ENCODE measurements at regions not wholly inside any gene's neighbourhood (a gene's known extent, or its start where the extent isn't known, plus 50 kb on each side); places are given as distances from the start of the nearest gene placed in this dataset.

DNA sequence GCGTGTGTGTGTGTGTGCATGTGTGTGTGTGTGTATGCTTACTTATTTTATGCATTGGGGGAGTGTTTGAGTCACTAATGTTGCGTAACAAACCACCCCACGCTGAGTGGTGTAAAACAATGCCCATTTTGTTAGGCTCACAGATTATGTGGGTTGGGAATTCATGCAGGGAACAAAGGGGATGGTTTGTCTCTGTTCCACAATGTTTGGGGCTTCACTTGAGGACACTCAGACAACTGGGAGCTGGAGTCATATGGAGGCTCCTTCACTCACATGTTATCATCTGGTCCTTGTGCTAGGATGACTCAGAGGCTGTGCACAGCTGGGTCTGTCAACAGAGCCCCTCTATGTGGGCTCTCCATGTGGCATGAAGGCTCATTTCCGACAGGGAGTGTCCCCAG, 51.3 kb upstream of the LARGE1 start:
- DNase-seq (ENCODE audit: low read depth), result no peak
- H3K4me3 ChIP-seq (replicated peaks; ENCODE audit: low read depth, low read length), result no peak overlapping the region
- TF ChIP-seq, protein P1, sequence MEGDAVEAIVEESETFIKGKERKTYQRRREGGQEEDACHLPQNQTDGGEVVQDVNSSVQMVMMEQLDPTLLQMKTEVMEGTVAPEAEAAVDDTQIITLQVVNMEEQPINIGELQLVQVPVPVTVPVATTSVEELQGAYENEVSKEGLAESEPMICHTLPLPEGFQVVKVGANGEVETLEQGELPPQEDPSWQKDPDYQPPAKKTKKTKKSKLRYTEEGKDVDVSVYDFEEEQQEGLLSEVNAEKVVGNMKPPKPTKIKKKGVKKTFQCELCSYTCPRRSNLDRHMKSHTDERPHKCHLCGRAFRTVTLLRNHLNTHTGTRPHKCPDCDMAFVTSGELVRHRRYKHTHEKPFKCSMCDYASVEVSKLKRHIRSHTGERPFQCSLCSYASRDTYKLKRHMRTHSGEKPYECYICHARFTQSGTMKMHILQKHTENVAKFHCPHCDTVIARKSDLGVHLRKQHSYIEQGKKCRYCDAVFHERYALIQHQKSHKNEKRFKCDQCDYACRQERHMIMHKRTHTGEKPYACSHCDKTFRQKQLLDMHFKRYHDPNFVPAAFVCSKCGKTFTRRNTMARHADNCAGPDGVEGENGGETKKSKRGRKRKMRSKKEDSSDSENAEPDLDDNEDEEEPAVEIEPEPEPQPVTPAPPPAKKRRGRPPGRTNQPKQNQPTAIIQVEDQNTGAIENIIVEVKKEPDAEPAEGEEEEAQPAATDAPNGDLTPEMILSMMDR (IDR thresholded peaks at IDR 0.05; ENCODE audit: low read length, missing control alignments), result no peak

DNA sequence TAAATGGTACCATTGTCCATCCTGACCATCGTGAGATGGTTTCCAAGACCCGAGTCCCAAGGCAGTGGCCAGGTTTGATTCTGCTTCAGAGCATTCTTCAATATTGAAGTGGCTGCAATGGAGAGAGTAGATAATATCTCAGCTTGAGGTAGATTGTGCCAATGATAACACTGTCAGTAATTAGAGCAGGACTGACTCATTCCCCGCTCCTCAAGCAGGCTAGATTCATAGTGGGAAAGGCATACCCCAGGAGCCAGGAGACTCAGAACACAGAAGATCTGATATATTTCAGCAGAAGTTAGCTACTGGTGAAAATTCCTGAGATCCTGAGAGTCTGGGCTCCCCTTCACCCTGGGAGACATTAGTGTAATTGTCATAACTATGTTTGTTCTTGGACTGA, 55.6 kb upstream of the LARGE1 start:
- H3K4me3 ChIP-seq (replicated peaks; ENCODE audit: low read depth, low read length), result no peak overlapping the region
- no peak for DNase-seq (ENCODE audit: low read depth)
- TF ChIP-seq, protein P1 (IDR thresholded peaks at IDR 0.05; ENCODE audit: low read length, missing control alignments), result no peak

DNA sequence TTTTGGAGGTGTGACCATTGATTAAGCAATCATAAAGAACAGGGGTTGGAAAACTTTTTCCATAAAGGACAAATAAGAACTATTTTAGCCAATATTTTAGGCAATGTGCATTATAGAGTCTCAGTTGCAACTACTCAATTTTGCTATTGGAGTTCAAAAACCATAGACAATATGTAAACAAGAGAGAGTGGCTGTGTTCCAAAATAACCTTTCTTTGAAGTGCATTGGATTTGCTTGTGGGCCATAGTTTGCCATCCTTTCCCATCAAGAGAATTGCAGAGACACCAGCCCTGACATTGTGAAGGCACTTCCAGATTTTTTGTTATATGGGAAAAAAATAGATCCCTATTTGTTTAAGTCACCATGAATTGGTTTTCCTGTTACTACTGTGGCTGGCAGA, 63.3 kb upstream of the LARGE1 start:
- TF ChIP-seq, protein P1 (IDR thresholded peaks at IDR 0.05; ENCODE audit: low read length, missing control alignments), result no peak
- no peak for DNase-seq (ENCODE audit: low read depth)
- H3K4me3 ChIP-seq (replicated peaks; ENCODE audit: low read depth, low read length), result no peak overlapping the region

DNA sequence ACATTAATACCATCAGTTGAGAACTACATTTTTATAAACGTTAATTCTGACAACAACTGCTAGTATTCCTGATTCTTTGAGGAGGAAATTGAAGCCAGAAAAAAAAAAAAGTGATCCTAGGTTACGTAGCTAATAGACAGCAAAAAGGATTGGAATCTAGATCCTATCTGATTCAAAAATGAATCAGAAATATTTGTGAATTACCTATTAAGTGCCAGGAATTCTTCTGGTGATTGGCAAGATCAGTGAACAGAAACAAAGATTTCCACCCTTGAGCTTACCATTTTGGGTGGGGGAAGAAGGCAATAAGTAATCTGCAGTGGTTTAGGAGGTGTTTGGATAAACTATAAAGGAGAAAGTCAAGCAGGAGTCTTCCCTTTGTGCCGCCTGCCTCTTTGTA, 63.9 kb upstream of the LARGE1 start:
- TF ChIP-seq, protein P1 (IDR thresholded peaks at IDR 0.05; ENCODE audit: low read length, missing control alignments), result no peak
- no peak for DNase-seq (ENCODE audit: low read depth)
- H3K4me3 ChIP-seq (replicated peaks; ENCODE audit: low read depth, low read length), result no peak overlapping the region

DNA sequence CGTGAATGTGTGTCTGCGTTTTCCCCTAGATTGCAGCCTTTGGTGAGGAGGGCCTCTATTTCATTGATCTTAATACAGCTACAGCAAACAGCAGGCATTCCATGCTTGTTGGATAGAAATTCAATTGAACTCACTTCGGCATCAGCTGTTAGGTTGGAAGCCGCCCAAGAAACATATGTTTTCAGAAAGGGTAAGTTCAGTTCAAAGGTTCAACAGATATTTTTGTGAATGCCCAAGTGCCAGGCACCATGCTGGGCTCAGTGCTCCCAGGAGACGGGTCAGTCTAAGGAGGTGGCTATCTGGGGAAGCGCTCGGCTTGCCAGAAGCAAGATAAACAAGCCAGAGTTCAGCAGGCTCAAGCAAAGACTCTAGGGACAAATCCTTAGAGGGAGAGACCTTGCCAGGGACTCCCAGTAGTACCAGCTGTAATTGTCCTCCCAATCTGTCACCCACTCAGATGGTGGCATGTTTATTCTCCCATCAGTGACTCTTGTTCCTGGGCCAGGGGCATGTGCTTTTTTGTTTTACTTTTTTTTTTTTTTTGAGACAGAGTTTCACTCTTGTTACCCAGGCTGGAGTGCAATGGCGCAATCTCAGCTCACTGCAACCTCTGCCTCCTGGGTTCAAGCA, 64.5 kb upstream of the LARGE1 start:
- H3K4me3 ChIP-seq (replicated peaks; ENCODE audit: low read depth, low read length), result no peak overlapping the region
- TF ChIP-seq, protein P1 (IDR thresholded peaks at IDR 0.05; ENCODE audit: low read length, missing control alignments), result no peak
- no peak for DNase-seq (ENCODE audit: low read depth)

DNA sequence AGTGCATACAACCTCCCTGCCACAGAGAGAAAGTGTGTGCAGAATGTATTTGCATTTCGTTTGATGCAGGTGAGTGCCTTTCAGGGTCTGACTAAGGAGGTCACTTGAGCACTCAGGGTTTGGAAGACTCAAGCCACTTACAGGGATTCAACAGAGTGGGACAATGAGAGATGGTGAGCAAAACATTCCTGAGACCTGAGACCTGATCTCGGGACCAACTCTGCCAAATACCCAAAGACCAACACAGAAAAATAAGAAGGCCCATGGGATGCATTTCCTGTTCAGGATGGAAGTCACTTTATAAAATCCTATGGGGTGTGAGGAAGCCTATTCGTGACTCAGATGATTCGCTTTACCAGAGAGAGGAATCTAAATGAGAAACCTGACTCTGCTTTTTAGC, 65.2 kb upstream of the LARGE1 start:
- no peak overlapping the region for H3K4me3 ChIP-seq (replicated peaks; ENCODE audit: low read depth, low read length)
- no peak for DNase-seq (ENCODE audit: low read depth)
- TF ChIP-seq, protein P1 (IDR thresholded peaks at IDR 0.05; ENCODE audit: low read length, missing control alignments), result no peak

DNA sequence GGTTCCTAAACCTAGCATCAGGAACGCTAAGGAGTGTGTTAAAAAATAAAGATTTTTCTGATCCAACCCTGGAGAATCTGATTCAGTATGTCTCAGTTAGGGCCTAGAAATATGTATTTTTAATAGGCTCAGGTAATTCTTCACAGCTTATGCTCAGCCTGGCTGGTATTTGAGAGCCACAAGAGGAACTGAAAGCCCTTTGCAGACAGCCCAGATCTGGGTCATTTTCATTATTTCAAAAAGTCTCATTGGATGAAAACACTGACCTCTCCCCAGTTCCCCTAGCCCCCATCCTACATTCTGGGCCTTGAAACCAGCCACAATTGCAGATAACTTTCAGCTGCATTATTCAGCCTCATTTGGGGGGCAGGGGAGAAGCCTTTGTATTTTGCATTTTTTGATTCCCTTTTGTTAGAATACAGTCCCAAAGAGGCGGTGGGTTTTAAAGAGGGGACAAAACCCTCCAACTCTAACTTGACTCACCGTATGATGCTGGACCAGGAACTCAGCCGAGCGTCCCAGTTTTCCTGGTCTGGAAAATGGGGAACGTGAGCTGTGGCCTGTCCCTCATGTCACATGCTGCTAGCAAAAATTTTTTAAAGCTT, 66.0 kb upstream of the LARGE1 start:
- TF ChIP-seq, protein P1 (IDR thresholded peaks at IDR 0.05; ENCODE audit: low read length, missing control alignments), result no peak
- DNase-seq (ENCODE audit: low read depth), result no peak
- H3K4me3 ChIP-seq (replicated peaks; ENCODE audit: low read depth, low read length), result no peak overlapping the region
